ENCODE measurements at regions not wholly inside any gene's neighbourhood (a gene's known extent, or its start where the extent isn't known, plus 50 kb on each side); places are given as distances from the start of the nearest gene placed in this dataset.

DNA sequence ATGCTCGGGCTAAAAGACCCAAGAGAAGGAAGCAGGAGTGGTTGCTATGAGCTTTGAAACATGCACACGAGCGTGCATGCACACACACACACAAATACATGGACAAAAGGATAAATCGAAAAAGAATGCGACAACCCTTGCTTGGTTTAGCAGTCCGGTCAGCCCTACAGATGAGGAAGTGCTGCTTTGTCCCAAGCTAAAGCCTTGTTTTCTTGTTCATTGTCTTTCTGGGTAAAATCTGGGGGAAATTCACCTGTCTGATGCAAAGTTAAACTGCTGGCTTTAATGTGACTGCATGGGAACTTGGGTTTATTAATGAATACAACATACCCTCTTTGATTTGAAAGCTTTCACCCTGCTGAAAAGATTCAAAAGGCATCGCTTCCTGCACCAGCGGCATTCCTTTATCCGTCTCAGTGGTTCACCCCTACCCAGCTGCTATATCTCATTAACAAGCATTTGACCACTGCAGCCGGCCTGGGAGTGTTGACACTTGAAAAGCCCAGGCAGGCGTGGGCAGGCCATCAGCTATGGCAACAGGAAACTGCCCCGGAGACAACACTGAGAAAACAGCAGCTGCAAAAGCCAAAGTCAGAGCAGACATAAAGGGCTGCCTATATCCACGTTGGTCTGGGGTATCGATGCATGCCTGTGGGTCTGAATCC is 301.7 kb downstream of the NDFIP2 start:
- no peak overlapping the region for H3K4me3 ChIP-seq
- TF ChIP-seq POLR2AphosphoS5 (IDR thresholded peaks at IDR 0.05) = no peak
- no peak for TF ChIP-seq EP300 (IDR thresholded peaks at IDR 0.05)
- TF ChIP-seq, protein P1, sequence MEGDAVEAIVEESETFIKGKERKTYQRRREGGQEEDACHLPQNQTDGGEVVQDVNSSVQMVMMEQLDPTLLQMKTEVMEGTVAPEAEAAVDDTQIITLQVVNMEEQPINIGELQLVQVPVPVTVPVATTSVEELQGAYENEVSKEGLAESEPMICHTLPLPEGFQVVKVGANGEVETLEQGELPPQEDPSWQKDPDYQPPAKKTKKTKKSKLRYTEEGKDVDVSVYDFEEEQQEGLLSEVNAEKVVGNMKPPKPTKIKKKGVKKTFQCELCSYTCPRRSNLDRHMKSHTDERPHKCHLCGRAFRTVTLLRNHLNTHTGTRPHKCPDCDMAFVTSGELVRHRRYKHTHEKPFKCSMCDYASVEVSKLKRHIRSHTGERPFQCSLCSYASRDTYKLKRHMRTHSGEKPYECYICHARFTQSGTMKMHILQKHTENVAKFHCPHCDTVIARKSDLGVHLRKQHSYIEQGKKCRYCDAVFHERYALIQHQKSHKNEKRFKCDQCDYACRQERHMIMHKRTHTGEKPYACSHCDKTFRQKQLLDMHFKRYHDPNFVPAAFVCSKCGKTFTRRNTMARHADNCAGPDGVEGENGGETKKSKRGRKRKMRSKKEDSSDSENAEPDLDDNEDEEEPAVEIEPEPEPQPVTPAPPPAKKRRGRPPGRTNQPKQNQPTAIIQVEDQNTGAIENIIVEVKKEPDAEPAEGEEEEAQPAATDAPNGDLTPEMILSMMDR (IDR thresholded peaks at IDR 0.05) = no peak
- no peak for TF ChIP-seq POLR2A (IDR thresholded peaks at IDR 0.05)
- no peaks in the 10 kb centered on the region for H3K27me3 ChIP-seq
- no peak overlapping the region for H3K27ac ChIP-seq
- H3K36me3 ChIP-seq = no peaks in the 10 kb centered on the region
- 41 to 52% methylated on average over 6 to 11 of the region's 14 CpGs for WGBS, 2 donors (ENCODE audit: low coverage in 1 of 2)
- peaks cover 0 to under 1% (median 0%) of the 10 kb centered on the region in 3 donors for H3K9me3 ChIP-seq
- ATAC-seq = no peak
- H3K4me1 ChIP-seq = peaks cover 0 to 7% (median 0%) of the 10 kb centered on the region in 3 donors

- H3K9me3 ChIP-seq = no peaks in the 10 kb centered on the region
- H3K27me3 ChIP-seq = no peaks in the 10 kb centered on the region
- no peak overlapping the region for H3K4me3 ChIP-seq
- H3K4me1 ChIP-seq = peaks cover 0 to 7% (median 0%) of the 10 kb centered on the region in 3 donors
- no peak for ATAC-seq
- no peaks in the 10 kb centered on the region for H3K36me3 ChIP-seq
- 86 to 94% methylated on average over 3 to 5 of the region's 5 CpGs for WGBS, 2 donors (ENCODE audit: low coverage in 1 of 2)
- TF ChIP-seq, protein P1 (IDR thresholded peaks at IDR 0.05) = no peak
- no peak for TF ChIP-seq EP300 (IDR thresholded peaks at IDR 0.05)
- no peak overlapping the region for H3K27ac ChIP-seq
These were observed 301.0 kb downstream of the NDFIP2 start for GRCh38 chr13:79781829-79782540.

GRCh38 chr13:79780240-79780639 is 299.3 kb downstream of the NDFIP2 start:
- no peaks in the 10 kb centered on the region for H3K27me3 ChIP-seq
- no peak for TF ChIP-seq POLR2AphosphoS5 (IDR thresholded peaks at IDR 0.05)
- no peak for TF ChIP-seq EP300 (IDR thresholded peaks at IDR 0.05)
- TF ChIP-seq, protein P1 (IDR thresholded peaks at IDR 0.05) = no peak
- TF ChIP-seq POLR2A (IDR thresholded peaks at IDR 0.05) = no peak
- 29 to 44% methylated on average over 3 of the region's 3 CpGs for WGBS, 2 donors (ENCODE audit: low coverage in 1 of 2)
- peak; percentile 13 for ATAC-seq
- H3K4me3 ChIP-seq = no peak overlapping the region
- no peaks in the 10 kb centered on the region for H3K9me3 ChIP-seq
- H3K27ac ChIP-seq = no peak overlapping the region
- H3K4me1 ChIP-seq = peaks cover 0 to 7% (median 0%) of the 10 kb centered on the region in 3 donors
- no peaks in the 10 kb centered on the region for H3K36me3 ChIP-seq

DNA sequence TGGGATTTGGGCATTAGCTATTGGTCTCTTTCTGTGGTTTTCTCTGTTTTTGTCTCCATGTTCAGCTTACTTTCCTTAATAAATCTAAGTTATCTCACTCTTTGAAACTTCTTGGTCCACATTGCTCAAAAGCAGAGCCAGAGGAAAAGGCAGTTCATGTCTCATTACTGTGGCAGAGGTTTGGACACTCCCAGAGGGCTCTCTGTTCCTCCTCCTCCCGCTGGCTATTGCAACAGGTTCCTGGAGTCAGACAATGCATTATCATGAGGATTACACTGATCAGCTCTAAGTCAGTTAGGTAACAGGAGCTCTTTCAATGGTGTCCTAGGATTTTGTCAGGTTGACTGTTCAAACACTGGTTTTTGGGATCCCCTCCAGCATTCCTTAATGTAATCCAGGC is 298.8 kb downstream of the NDFIP2 start:
- peak; percentile 87 for ATAC-seq
- Histone ChIP-seq H3K36me3 (no peaks in the 10 kb centered on the region), H3K4me1 (peaks cover 0 to 7% (median 0%) of the 10 kb centered on the region in 3 donors), H3K27me3 (no peaks in the 10 kb centered on the region), H3K27ac (no peak overlapping the region), H3K9me3 (no peaks in the 10 kb centered on the region), H3K4me3 (no peak overlapping the region)
- WGBS, 2 donors (ENCODE audit: low coverage in 1 of 2) = 17% methylated on average over 1 of the region's 1 CpG; no CpG with 5 or more reads in 1 of the 2 donors
- TF ChIP-seq EP300 (IDR thresholded peaks at IDR 0.05) (no peak), POLR2A (IDR thresholded peaks at IDR 0.05) (no peak), POLR2AphosphoS5 (IDR thresholded peaks at IDR 0.05) (no peak)
- TF ChIP-seq, protein P1 (IDR thresholded peaks at IDR 0.05) = no peak

Data from gastroesophageal sphincter (tissue), 4 donors.